Prostate gland (tissue), 2 donors: ENCODE measurements at regions not wholly inside any gene's neighbourhood (a gene's known extent, or its start where the extent isn't known, plus 50 kb on each side); places are given as distances from the start of the nearest gene placed in this dataset.
"Not testable (repeated sequence)": the region's sequence is repeated elsewhere in the genome, so short reads cannot be mapped to it uniquely, and the experiment has no call there.

Source experiments
- DNase-seq: peaks from one replicate; pipeline ENCODE4 v3.0.0-alpha.2; 2019; ENCODE audit warnings: low spot score
- H3K27ac ChIP-seq, 2 donors: fragments of 200-600 bp; sonication (generic); 2 replicates each; pipeline ENCODE4 v1.5.1; 2017 to 2019
- H3K27me3 ChIP-seq: fragments of 200-600 bp; sonication (generic); replicated peaks from 2 replicates; pipeline ENCODE4 v1.5.1; 2019; ENCODE audit not compliant: insufficient read depth
- H3K36me3 ChIP-seq, 2 donors: fragments of 200-600 bp; sonication (generic); 1 replicate in 1 of 2; 2 replicates in 1 of 2; pipeline versions ENCODE4 v1.5.1 to v1.8.1; 2017 to 2019
- H3K4me1 ChIP-seq: fragments of 200-600 bp; sonication (generic); replicated peaks from 2 replicates; pipeline ENCODE4 v1.5.1; 2019
- H3K4me3 ChIP-seq, 2 donors: fragments of 200-600 bp; sonication (generic); 2 replicates each; pipeline ENCODE4 v1.5.1; 2017 to 2019
- H3K9me3 ChIP-seq: fragments of 200-600 bp; sonication (generic); 2 replicates; pipeline ENCODE4 v1.5.1; 2017
- CTCF ChIP-seq, 4 experiments: fragments of 200-600 bp in 2 of 4; fragments of 450-650 bp in 2 of 4; sonication (generic) in 2 of 4; IDR thresholded peaks; 1 replicate in 3 of 4; 2 replicates in 1 of 4; pipeline ENCODE4 v1.5.1; 2016 to 2019; ENCODE audit warnings: antibody characterized with exemption in 4 of 4, mild to moderate bottlenecking in 2 of 4, moderate library complexity in 2 of 4
- POLR2A ChIP-seq: fragments of 450-650 bp; IDR thresholded peaks from one replicate; pipeline ENCODE4 v1.6.1; 2016; ENCODE audit warnings: antibody characterized with exemption, mild to moderate bottlenecking
- POLR2AphosphoS5 ChIP-seq: sonication (generic); formaldehyde crosslinking; IDR thresholded peaks from one replicate; pipeline ENCODE4 v1.6.1; 2017; ENCODE audit warnings: antibody characterized with exemption
- WGBS: methylation state at CpG from one replicate; pipeline ENCODE4 v1.1.5; 2018; 5-methylcytosine and 5-hydroxymethylcytosine counted together
- intact Hi-C: fragments of 100-400 bp; cut with DNase I; formaldehyde crosslinking; loops from one replicate; pipeline ENCODE4 v1.14.2; 2022

DNA sequence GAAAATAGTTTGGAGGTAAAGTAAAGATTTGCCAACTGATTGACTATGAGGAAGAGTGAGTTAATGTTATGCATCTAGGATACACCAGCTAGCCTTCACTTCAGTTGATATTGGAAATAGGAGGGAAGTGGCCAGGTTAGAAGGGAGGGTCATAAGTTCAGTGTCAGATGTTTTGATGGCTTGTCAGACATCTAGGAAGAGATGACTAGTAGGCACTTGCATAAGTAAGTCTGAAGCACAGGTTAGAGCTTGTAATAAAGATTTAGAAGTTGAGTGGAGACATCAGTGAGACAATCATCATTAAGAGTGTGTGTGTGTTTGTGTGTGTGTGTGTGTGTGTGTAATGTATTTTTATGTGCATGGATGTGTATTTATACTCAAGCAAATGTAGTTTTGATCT, 146.1 kb downstream of the OR4C45 start:
- Histone ChIP-seq H3K36me3 (no peaks in the 10 kb centered on the region), H3K27me3 (no peaks in the 10 kb centered on the region), H3K4me1 (no peaks in the 10 kb centered on the region), H3K27ac (no peak overlapping the region), H3K4me3 (no peak overlapping the region), H3K9me3 (no peaks in the 10 kb centered on the region)
- DNase-seq: no peak
- intact Hi-C loops: no loop called here
- TF ChIP-seq POLR2AphosphoS5: no peak
- TF ChIP-seq CTCF (IDR thresholded peaks at IDR 0.05): no peak
- TF ChIP-seq POLR2A: no peak

DNA sequence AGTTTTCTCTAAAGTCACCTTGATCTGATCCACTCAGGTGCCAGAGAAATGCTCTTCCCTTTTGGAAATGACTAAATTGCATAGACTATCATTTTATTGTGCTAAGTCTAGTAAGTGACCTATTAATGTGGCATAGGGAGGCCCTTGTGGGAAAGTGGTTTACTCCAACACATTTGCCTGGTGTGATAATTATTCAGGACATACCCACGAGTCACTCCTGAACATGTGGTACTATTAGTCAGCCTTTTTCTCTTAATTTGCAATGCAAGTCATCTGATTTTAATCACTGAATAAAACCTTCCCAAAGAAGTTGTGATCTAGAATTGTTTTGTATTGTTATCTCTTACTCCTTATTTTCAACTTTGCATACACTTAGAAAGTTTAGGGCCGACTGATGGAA, 148.7 kb downstream of the OR4C45 start:
- H3K36me3 ChIP-seq: no peaks in the 10 kb centered on the region
- no peak overlapping the region for H3K4me3 ChIP-seq
- H3K9me3 ChIP-seq: no peaks in the 10 kb centered on the region
- TF ChIP-seq CTCF (IDR thresholded peaks at IDR 0.05) (no peak), POLR2A (no peak), POLR2AphosphoS5 (no peak)
- no peak for DNase-seq
- 76% methylated on average over 2 of the region's 2 CpGs for WGBS
- no peak overlapping the region for H3K27ac ChIP-seq
- intact Hi-C loops: no loop called here
- H3K27me3 ChIP-seq: no peaks in the 10 kb centered on the region
- H3K4me1 ChIP-seq: no peaks in the 10 kb centered on the region

DNA sequence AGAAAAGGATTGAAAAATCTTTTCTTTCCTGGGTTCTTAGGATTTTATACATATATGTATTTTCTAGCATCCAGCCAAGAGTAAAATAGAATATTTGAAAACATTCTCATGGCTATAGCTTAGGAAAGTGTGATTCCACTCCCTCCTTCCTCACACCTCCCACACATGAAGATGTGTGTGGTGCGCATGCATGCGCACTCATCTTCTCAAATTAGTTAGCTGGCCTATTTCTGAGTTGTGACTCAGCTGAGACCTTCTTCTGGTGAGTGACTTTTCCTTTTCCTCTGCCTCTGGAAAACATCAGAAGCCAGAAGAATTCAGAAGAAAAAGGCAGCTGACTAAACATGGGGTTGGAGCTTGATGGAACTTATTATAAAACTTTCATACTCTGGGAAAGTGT, 149.8 kb downstream of the OR4C45 start:
- WGBS: 97% methylated on average over 2 of the region's 2 CpGs
- TF ChIP-seq POLR2A (no peak), POLR2AphosphoS5 (no peak), CTCF (IDR thresholded peaks at IDR 0.05) (no peak)
- H3K27me3 ChIP-seq: no peaks in the 10 kb centered on the region
- H3K36me3 ChIP-seq: no peaks in the 10 kb centered on the region
- no peak for DNase-seq
- no peaks in the 10 kb centered on the region for H3K4me1 ChIP-seq
- H3K4me3 ChIP-seq: no peak overlapping the region
- no peak overlapping the region for H3K27ac ChIP-seq
- no peaks in the 10 kb centered on the region for H3K9me3 ChIP-seq
- intact Hi-C loops: no loop called here

DNA sequence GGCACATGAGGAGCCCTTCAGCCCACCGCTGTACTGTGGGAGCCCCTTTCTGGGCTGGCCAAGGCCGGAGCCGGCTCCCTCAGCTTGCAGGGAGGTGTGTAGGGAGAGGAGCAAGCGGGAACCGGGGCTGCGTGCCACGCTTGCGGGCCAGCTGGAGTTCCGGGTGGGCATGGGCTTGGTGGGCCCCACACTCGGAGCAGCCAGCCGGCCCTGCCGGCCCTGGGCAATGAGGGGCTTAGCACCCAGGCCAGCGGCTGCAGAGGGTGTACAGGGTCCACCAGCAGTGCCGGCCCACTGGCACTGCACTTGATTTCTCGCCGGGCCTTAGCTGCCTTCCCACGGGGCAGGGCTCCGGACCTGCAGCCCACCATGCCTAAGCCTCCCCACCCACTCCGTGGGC, 150.5 kb downstream of the OR4C45 start:
- DNase-seq, H3K4me3 ChIP-seq, H3K27ac ChIP-seq, H3K4me1 ChIP-seq, H3K9me3 ChIP-seq, intact Hi-C loops, H3K36me3 ChIP-seq, H3K27me3 ChIP-seq: not testable (repeated sequence)
- 91% methylated on average over 16 of the region's 19 CpGs for WGBS

- TF ChIP-seq POLR2AphosphoS5 (no peak), POLR2A (no peak), CTCF (IDR thresholded peaks at IDR 0.05) (no peak)
- Histone ChIP-seq H3K4me3 (no peak overlapping the region), H3K4me1 (no peaks in the 10 kb centered on the region), H3K36me3 (no peaks in the 10 kb centered on the region), H3K27me3 (no peaks in the 10 kb centered on the region), H3K27ac (no peak overlapping the region), H3K9me3 (no peaks in the 10 kb centered on the region)
- intact Hi-C loops: no loop called here
- no peak for DNase-seq
- 65% methylated on average over 1 of the region's 1 CpG for WGBS
Observed at GRCh38 chr11:50186146-50186545, 153.5 kb downstream of the OR4C45 start.
